LNCaP clone FGC (cell line): ENCODE measurements at regions not wholly inside any gene's neighbourhood (a gene's known extent, or its start where the extent isn't known, plus 50 kb on each side); places are given as distances from the start of the nearest gene placed in this dataset.

ENCODE experiments used
- DNase-seq: peaks from one replicate; pipeline ENCODE4 v3.0.0-alpha.2; 2011; ENCODE audit warnings: low read depth
- H3K4me3 ChIP-seq: 2 replicates; pipeline ENCODE4 v1.5.1; 2011; ENCODE audit warnings: mild to moderate bottlenecking, low read depth, low read length, control low read depth
- CTCF ChIP-seq: IDR thresholded peaks from 2 replicates; pipeline ENCODE4 v1.5.1; 2012; ENCODE audit warnings: mild to moderate bottlenecking; ENCODE audit not compliant: control insufficient read depth, insufficient read depth; ENCODE audit errors: extremely low read depth

- TF ChIP-seq CTCF, result no peak
- H3K4me3 ChIP-seq, result peak overlapping the region; percentile 39
- peak; percentile 34 for DNase-seq
Observed at GRCh38 chr5:27472000-27472763, 433.8 kb upstream of the CDH9 start.

GRCh38 chr5:27466959-27467358 lies 428.6 kb upstream of the CDH9 start:
- no peak for DNase-seq
- no peak for TF ChIP-seq CTCF
- H3K4me3 ChIP-seq, result no peak overlapping the region

GRCh38 chr5:27465140-27465539 lies 426.8 kb upstream of the CDH9 start:
- H3K4me3 ChIP-seq, result no peak overlapping the region
- no peak for DNase-seq
- TF ChIP-seq CTCF, result no peak

GRCh38 chr5:27463446-27464149 lies 425.2 kb upstream of the CDH9 start:
- no peak for DNase-seq
- no peak for TF ChIP-seq CTCF
- no peak overlapping the region for H3K4me3 ChIP-seq

- no peak for DNase-seq
- TF ChIP-seq CTCF, result no peak
- no peak overlapping the region for H3K4me3 ChIP-seq
Observed at GRCh38 chr5:27462936-27463335, 424.6 kb upstream of the CDH9 start.

- no peak for DNase-seq
- H3K4me3 ChIP-seq, result no peak overlapping the region
- TF ChIP-seq CTCF, result no peak
Observed at GRCh38 chr5:27458287-27458686, 419.9 kb upstream of the CDH9 start.
